NCI-H1105 (cell line): ENCODE measurements at regions not wholly inside any gene's neighbourhood (a gene's known extent, or its start where the extent isn't known, plus 50 kb on each side); places are given as distances from the start of the nearest gene placed in this dataset.
A peak's percentile ranks its signal among the peaks of the same experiment; 100 is the strongest.

Experiments
- DNase-seq: peaks from one replicate; lab custom pipeline; 2025; lab: John Stamatoyannopoulos, UW

DNA sequence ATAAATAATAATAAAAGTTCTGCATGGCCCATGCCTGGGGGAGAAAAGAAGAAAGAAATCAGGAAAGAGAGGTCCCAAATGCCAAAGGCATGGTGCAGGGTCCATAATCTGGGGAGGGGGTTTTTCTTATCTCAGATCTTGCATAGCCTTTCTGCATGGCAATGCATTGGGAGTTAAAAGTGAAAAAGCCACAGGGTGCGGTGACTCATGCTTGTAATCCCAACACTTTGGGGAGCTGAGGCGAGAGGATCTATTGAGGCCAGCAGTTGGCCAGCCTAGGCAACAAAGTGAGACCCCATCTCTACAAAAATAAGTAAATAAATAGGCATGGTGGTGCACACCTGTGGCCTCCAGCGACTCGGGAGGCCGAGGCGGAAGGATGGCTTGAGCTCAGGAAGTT lies 76.8 kb upstream of the GATA2 start:
- no peak for DNase-seq

DNA sequence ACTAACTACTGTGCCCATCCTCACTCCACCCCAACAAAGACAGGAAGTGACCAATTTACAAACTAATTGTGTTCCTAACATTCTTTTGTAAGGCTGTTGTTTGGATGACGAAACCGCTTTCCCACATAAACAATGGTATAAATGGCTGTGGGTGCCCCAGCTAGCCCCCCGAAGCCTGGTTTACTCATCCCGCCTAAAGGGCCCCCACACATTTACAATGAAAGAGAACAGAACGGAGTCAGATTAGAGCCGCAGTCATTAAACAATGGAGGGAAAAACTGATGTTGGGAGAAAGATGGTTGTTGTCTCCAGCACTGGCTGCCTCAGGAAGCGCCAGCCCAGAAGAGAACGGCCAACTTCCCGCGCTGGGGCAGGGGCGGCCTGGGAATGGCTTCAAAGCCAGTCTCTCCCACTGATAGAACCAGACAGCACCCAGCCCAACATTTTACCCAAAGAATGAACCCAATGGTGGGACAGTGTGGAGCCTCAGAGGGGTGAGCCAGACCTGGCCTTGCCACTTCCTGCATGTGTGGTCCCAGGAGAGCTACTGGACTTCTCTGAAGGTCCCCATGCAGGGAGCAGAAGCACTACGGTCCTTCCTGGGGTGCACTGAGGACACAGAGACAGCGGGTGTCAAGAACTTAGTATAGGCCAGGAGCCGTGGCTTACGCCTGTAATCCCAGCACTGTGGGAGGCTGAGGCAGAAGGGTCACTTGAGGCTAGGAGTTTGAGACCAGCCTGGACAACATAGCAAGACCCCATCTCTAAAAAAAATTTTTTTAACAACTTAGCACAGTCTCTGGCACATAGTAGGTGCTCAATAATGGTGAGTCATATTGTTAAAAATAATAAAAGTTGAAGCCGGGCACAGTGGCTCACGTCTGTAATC lies 75.8 kb upstream of the GATA2 start:
- DNase-seq = no peak

DNA sequence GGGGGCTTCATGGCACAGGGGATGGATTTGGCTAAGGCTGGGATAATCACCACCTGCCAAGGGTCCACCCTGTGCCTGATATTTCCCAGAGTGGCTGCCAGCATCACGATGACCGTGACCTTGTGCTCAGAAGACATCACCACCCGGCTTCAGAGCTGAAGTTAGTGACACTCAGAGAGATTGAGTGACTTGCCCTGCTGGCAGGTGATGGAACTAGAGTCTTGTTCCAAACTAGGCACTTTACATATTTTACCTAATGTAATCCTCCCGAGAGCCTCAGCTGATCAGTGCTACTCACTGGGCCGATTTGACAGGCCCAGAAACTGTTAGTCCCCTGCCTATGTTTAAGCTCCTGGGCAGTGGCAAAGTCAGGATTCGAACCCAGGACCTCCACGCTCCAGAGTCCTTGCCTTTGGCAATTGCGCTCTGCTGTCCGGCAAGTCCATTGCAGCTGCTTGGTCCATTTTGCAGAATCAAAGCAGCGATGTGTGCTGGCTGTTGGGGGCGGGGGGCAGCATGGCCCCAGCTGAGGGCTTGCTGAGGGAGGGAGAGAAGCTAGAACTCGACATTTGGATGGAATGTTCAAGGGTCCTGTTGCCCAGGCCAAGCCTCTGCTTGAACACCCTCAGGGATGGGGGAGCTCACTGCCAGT lies 74.8 kb upstream of the GATA2 start:
- DNase-seq = no peak

GRCh38 chr3:128567141-128567540 lies 74.1 kb upstream of the GATA2 start:
- no peak for DNase-seq

GRCh38 chr3:128563439-128563838 lies 70.4 kb upstream of the GATA2 start:
- DNase-seq = no peak

DNA sequence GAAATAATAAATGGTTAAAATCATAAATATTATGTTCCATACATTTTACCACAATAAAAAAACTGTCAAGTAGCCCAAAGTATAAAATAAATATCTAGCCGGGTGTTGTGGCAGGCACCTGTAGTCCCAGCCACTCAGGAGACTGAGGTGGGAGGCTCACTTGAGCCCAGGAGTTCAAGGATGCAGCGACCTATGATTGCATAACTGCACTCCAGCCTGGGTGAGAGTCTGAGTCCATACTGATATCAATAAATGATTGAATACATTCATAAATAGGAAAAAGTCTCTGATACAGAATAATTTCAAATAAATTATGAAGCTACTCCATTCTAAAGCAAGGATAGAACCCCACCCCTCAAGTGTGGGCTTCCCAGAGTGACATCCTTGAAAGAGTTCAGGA lies 68.5 kb upstream of the GATA2 start:
- no peak for DNase-seq

DNA sequence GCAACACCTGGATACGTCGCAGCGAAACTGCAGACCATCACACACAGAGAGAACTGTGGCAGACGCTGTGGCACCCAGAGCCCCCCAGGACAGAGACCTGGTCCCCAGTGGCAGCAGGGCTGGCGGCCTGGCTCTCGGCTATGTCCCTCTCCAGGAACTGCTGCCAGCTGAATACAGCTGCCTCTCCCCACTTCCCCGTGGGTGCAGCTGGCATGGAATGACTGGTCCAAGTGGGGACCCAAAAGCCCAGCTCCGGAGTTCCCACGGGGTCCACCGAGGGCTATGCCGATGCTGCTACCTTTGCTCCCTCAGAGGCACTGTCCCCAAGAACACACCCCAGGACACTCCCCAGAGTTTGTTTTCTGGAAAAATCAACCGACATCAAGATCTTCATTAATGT lies 67.8 kb upstream of the GATA2 start:
- DNase-seq = no peak

DNA sequence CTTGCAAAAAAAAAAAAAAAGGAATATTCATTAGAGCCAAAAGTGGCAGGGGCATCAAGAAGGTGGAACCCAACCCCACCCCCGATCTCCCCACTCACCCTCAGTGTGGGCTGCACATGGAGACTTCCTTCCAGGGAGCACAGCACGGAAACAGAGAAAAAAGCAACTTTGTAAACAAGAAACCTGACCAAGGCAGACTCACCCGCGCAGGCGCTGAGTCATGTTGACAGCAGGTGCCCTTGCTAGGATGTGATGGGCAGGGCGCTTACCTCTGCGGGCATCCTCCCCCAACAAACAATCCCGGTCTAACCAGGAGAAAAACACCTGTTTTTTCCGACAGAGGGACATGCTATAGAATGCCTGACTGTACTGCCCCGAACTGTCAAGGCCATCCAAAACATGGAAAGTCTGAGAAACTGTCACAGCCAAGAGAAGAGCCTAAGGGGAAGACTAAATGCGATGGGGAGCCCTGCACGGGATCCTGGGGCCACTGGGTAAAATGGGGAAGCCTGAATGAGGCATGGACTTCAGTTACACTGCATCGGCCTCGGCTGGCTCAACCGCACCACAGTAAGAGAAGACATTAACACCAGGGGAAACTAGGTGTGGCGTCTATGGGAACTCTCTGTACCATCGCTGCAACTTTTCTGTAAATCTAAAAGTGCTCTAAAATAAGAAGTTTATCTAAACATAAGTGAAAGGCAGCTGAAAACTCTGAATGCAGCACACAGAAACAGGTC lies 66.7 kb upstream of the GATA2 start:
- peak; percentile 24 for DNase-seq

DNA sequence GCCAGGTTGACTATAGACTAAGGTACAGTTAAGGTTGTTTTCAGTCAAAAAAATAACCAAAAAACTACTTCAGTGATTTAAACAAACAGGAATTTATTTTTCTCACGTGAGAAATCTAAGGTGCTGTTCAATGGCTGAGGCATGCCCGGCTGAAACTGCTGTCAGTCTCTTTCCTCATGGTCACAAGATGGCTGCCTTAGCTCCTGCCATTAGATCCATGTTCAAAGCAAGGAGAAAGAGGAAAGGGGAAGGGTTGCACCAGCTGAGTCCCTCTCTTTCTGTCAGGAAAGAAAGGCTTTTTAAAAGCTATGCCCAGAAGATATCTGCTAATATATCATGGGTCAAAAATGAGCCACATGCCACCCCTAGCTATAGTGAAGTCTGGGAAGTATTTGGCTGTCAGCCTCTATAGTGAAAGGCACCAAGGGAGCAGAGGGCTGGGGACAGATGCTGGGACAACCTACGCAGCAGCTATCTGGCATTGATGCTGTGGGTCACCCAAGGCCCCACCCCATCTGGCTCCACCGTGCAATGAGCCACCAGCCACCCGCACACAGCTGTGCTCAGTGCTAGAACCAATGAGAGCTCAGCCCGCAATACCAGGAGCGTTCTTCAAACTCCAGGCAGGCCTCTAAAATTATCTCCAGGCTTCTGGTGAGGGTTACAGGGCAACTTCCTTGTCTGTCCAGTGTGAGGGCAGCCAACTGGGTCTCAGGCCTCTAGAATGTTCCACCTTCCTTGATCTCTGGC lies 64.7 kb upstream of the GATA2 start:
- no peak for DNase-seq

DNA sequence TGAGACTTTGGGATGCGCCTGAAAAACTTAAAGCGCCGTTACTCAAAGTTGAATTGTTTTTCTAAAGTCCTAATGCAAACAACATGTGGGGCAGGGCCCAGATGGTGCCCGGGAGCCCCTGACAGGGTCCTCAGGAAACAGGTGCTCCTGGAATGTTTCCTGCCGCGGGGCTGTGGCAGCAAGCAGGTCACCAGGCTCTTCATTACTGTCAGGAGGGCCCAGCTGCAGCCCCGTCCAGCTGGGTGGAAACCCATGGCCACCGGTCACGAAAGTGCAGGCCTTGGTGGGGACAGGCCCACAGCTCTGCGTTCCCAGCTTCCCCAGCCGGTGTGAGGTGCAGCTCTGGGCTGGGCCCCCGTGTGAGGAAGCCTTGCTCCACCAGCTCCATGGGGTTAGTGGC lies 63.9 kb upstream of the GATA2 start:
- no peak for DNase-seq

DNA sequence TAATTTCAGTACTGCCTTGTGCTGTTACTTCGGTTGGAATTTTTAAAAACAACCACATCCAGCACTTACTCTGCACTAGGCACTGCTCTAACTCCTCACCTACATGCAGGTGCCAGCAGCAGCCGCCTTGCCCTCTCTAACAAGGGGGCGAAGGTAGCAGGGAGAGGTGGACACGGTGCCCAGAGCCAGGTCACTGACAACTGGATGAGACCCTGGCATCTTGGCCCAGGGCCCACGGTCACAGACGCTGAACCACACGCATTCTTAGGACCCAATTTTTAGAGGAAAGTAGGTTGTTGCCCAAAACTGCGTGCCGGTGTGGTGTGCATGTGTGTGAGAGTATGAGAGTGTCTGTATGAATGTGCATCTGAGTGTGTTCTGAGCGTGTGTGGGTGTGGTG lies 63.4 kb upstream of the GATA2 start:
- no peak for DNase-seq

GRCh38 chr3:128555841-128556240 lies 62.8 kb upstream of the GATA2 start:
- DNase-seq = no peak

DNA sequence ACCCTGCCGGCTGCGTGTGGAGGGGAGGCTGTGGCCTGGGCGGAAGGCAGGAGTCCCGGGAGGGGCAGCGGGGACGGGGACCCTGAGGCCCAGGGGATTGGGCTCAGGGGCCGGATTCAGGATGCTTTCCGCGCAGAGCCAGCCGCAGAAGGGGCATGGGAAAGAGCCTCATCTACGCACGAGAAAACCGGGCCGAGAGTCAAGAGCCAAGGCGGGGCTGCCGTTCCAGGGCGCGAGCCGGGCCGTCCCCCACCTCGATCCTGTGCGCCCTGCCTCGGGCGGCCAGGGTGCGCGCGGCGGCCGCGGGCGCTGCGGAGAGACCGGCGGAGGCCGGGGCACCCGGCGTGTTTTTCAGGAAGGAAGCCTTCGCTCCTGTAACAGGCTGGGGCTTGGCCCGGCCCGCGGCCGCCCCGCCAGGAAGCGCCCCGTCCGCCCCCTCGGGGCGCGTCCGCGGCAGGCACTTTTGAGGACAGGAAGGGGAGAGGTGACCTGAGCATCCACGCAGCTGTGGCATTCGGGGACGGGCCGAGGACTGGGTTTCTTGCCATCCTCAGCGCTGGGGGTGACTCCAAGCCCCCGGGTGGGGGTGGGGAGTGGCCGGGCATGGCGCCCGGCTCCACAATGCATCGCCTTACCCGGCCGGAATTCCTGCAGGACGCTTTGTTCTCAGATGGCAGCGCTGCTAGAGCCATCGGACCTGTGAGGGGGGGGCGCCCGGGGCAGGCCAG lies 62.3 kb upstream of the GATA2 start:
- no peak for DNase-seq

GRCh38 chr3:128554465-128555097 lies 61.6 kb upstream of the GATA2 start:
- DNase-seq = no peak

- no peak for DNase-seq
Observed at GRCh38 chr3:128554100-128554464, 61.1 kb upstream of the GATA2 start.

GRCh38 chr3:128553560-128553959 lies 60.6 kb upstream of the GATA2 start:
- no peak for DNase-seq

DNA sequence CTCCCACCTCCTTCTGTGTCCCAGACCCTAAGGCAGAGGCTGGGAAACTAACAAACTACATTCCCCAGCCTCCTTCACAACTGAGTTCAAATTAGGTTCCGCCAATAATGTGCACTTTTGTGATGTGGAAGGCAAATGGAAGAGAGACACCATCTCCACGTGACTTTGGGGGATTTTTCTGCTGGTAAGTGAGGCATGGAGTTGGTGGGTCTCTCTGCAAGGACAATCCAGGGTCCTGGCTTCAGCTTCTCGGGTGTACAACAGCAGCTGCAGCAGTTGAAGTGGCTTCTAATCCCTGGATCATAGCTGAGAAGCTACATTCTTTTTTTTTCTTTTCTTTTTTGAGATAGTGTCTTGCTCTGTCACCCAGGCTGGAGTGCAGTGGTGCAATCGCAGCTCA lies 58.9 kb upstream of the GATA2 start:
- no peak for DNase-seq

GRCh38 chr3:128551451-128551850 lies 58.5 kb upstream of the GATA2 start:
- no peak for DNase-seq

GRCh38 chr3:128550471-128551126 lies 57.6 kb upstream of the GATA2 start:
- no peak for DNase-seq

- DNase-seq = no peak
Observed at GRCh38 chr3:128550113-128550440, 57.1 kb upstream of the GATA2 start.
